ENCODE measurements at regions not wholly inside any gene's neighbourhood (a gene's known extent, or its start where the extent isn't known, plus 50 kb on each side); places are given as distances from the start of the nearest gene placed in this dataset.

- TF ChIP-seq CTCF (conservative IDR thresholded peaks at IDR 0.05; ENCODE audit: low read length) = no peak
- TF ChIP-seq EZH2phosphoT487 (IDR thresholded peaks at IDR 0.05; ENCODE audit: borderline replicate concordance, low read depth, low read length) = no peak
Measured at GRCh38 chr2:12612671-12613070, 104.1 kb upstream of the TRIB2 start.
